DMS 273 treated with DMSO at 0.1 percent for 48 hours (cell line): ENCODE measurements at regions not wholly inside any gene's neighbourhood (a gene's known extent, or its start where the extent isn't known, plus 50 kb on each side); places are given as distances from the start of the nearest gene placed in this dataset.
"Not testable (repeated sequence)": the region's sequence is repeated elsewhere in the genome, so short reads cannot be mapped to it uniquely, and the experiment has no call there.

ENCODE experiments used
- DNase-seq: peaks from one replicate; lab custom pipeline; 2025; lab: John Stamatoyannopoulos, UW

- not testable (repeated sequence) for DNase-seq
Measured at GRCh38 chr4:86527713-86528112, 66.4 kb upstream of the PTPN13 start.

- DNase-seq: no peak
Measured at GRCh38 chr4:86529436-86529835, 64.7 kb upstream of the PTPN13 start.

GRCh38 chr4:86530183-86530582 lies 63.9 kb upstream of the PTPN13 start:
- no peak for DNase-seq

GRCh38 chr4:86531440-86531839 lies 62.7 kb upstream of the PTPN13 start:
- DNase-seq: no peak

- DNase-seq: no peak
Measured at GRCh38 chr4:86532851-86533250, 61.3 kb upstream of the PTPN13 start.

GRCh38 chr4:86536151-86536550 lies 58.0 kb upstream of the PTPN13 start:
- DNase-seq: no peak

- DNase-seq: no peak
Measured at GRCh38 chr4:86542319-86543027, 51.6 kb upstream of the PTPN13 start.

GRCh38 chr4:86543080-86543479 lies 51.0 kb upstream of the PTPN13 start:
- no peak for DNase-seq

GRCh38 chr4:86543560-86544309 lies 50.4 kb upstream of the PTPN13 start:
- no peak for DNase-seq

GRCh38 chr4:86544310-86544966 lies 49.7 kb upstream of the PTPN13 start:
- no peak for DNase-seq
